Stomach smooth muscle (tissue), 2 donors: ENCODE measurements at regions not wholly inside any gene's neighbourhood (a gene's known extent, or its start where the extent isn't known, plus 50 kb on each side); places are given as distances from the start of the nearest gene placed in this dataset.

Experiments
- H3K27ac ChIP-seq: one replicate; pipeline ENCODE4 v1.7.0; 2013; ENCODE audit warnings: mild to moderate bottlenecking, low read length, inconsistent platforms
- H3K27me3 ChIP-seq, 2 donors: one replicate each; pipeline ENCODE4 v1.7.0; 2013; ENCODE audit warnings: low read length in 2 of 2; ENCODE audit not compliant: insufficient read depth in 2 of 2, control insufficient read depth in 1 of 2
- H3K36me3 ChIP-seq, 2 donors: one replicate each; pipeline ENCODE4 v1.7.0; 2013; ENCODE audit warnings: low read length in 2 of 2; ENCODE audit not compliant: control insufficient read depth in 2 of 2, insufficient read depth in 2 of 2
- H3K4me1 ChIP-seq: one replicate; pipeline ENCODE4 v1.7.0; 2013; ENCODE audit warnings: low read length; ENCODE audit not compliant: control insufficient read depth, insufficient read depth
- H3K4me3 ChIP-seq, 2 donors: one replicate each; pipeline ENCODE4 v1.7.0; 2013; ENCODE audit warnings: low read length in 2 of 2
- H3K9ac ChIP-seq, 2 donors: one replicate each; pipeline ENCODE4 v1.7.0; 2013; ENCODE audit warnings: low read length in 2 of 2, mild to moderate bottlenecking in 1 of 2
- H3K9me3 ChIP-seq, 2 donors: one replicate each; pipeline ENCODE4 v1.7.0; 2013; ENCODE audit warnings: low read length in 2 of 2; ENCODE audit not compliant: control insufficient read depth in 2 of 2
- donor health status: healthy.
- donor health status: Pancreatic carcinoma.

- Histone ChIP-seq H3K27ac (no peak overlapping the region), H3K9me3 (peaks cover 0 to 3% of the 10 kb centered on the region in 2 donors), H3K4me3 (no peak overlapping the region), H3K9ac (no peak overlapping the region), H3K27me3 (peaks cover 0 to 2% of the 10 kb centered on the region in 2 donors), H3K36me3 (no peaks in the 10 kb centered on the region), H3K4me1 (peaks cover 39% of the 10 kb centered on the region)
These were observed 160.9 kb downstream of the HSD17B3 start for GRCh38 chr9:96141128-96141474.

- H3K27ac ChIP-seq, result peak overlapping the region; percentile 58
- peaks cover 0 to 3% of the 10 kb centered on the region in 2 donors for H3K9me3 ChIP-seq
- no peaks in the 10 kb centered on the region for H3K36me3 ChIP-seq
- peaks cover 39% of the 10 kb centered on the region for H3K4me1 ChIP-seq
- peak overlapping the region in 1 of 2 donors; percentile 52 for H3K4me3 ChIP-seq
- H3K9ac ChIP-seq, result peak overlapping the region in 1 of 2 donors; percentile 12
- H3K27me3 ChIP-seq, result peaks cover 0 to 2% of the 10 kb centered on the region in 2 donors
These were observed 161.5 kb downstream of the HSD17B3 start for GRCh38 chr9:96140296-96141127.

GRCh38 chr9:96139592-96140295 lies 162.2 kb downstream of the HSD17B3 start:
- peaks cover 39% of the 10 kb centered on the region for H3K4me1 ChIP-seq
- peak overlapping the region; percentile 44 to 52 for H3K4me3 ChIP-seq
- H3K36me3 ChIP-seq, result no peaks in the 10 kb centered on the region
- H3K27me3 ChIP-seq, result peaks cover 0 to 2% of the 10 kb centered on the region in 2 donors
- H3K27ac ChIP-seq, result peak overlapping the region; percentile 58
- H3K9me3 ChIP-seq, result peaks cover 0 to 3% of the 10 kb centered on the region in 2 donors
- H3K9ac ChIP-seq, result peak overlapping the region in 1 of 2 donors; percentile 12

- H3K4me3 ChIP-seq, result no peak overlapping the region
- H3K27me3 ChIP-seq, result peaks cover 0 to 2% of the 10 kb centered on the region in 2 donors
- peaks cover 0 to 3% of the 10 kb centered on the region in 2 donors for H3K9me3 ChIP-seq
- peaks cover 39% of the 10 kb centered on the region for H3K4me1 ChIP-seq
- peak overlapping the region; percentile 81 for H3K27ac ChIP-seq
- H3K9ac ChIP-seq, result no peak overlapping the region
- H3K36me3 ChIP-seq, result no peaks in the 10 kb centered on the region
These were observed 163.4 kb downstream of the HSD17B3 start for GRCh38 chr9:96138616-96139015.

GRCh38 chr9:96137671-96138429 lies 164.1 kb downstream of the HSD17B3 start:
- no peaks in the 10 kb centered on the region for H3K36me3 ChIP-seq
- H3K4me1 ChIP-seq, result peaks cover 39% of the 10 kb centered on the region
- peak overlapping the region; percentile 51 to 65 for H3K4me3 ChIP-seq
- H3K9ac ChIP-seq, result peak overlapping the region; percentile 51 to 52
- H3K9me3 ChIP-seq, result peaks cover 0 to 3% of the 10 kb centered on the region in 2 donors
- peak overlapping the region; percentile 81 for H3K27ac ChIP-seq
- H3K27me3 ChIP-seq, result peaks cover 0 to 2% of the 10 kb centered on the region in 2 donors

GRCh38 chr9:96136992-96137670 lies 164.8 kb downstream of the HSD17B3 start:
- peak overlapping the region; percentile 51 to 52 for H3K9ac ChIP-seq
- H3K4me1 ChIP-seq, result peaks cover 39% of the 10 kb centered on the region
- peaks cover 0 to 3% of the 10 kb centered on the region in 2 donors for H3K9me3 ChIP-seq
- peaks cover 0 to 2% of the 10 kb centered on the region in 2 donors for H3K27me3 ChIP-seq
- no peaks in the 10 kb centered on the region for H3K36me3 ChIP-seq
- H3K4me3 ChIP-seq, result peak overlapping the region; percentile 51 to 65
- peak overlapping the region; percentile 81 for H3K27ac ChIP-seq

- Histone ChIP-seq H3K4me3 (no peak overlapping the region), H3K4me1 (peaks cover 35% of the 10 kb centered on the region), H3K27ac (no peak overlapping the region), H3K36me3 (no peaks in the 10 kb centered on the region), H3K27me3 (peaks cover 0 to 2% of the 10 kb centered on the region in 2 donors), H3K9me3 (peaks cover 0 to 3% of the 10 kb centered on the region in 2 donors), H3K9ac (no peak overlapping the region)
These were observed 166.2 kb downstream of the HSD17B3 start for GRCh38 chr9:96135753-96136290.

- peaks cover 0 to 2% of the 10 kb centered on the region in 2 donors for H3K27me3 ChIP-seq
These were observed 166.8 kb downstream of the HSD17B3 start for GRCh38 chr9:96135076-96135752.

GRCh38 chr9:96133321-96134021 lies 168.5 kb downstream of the HSD17B3 start:
- Histone ChIP-seq H3K4me1 (peaks cover 13% of the 10 kb centered on the region), H3K27me3 (peaks cover 0 to 2% of the 10 kb centered on the region in 2 donors), H3K9ac (no peak overlapping the region), H3K27ac (no peak overlapping the region), H3K36me3 (no peaks in the 10 kb centered on the region), H3K9me3 (peaks cover 0 to 3% of the 10 kb centered on the region in 2 donors), H3K4me3 (no peak overlapping the region)

More at GRCh38 chr9:96135076-96135752, 166.8 kb downstream of the HSD17B3 start:
- Histone ChIP-seq H3K4me1 (peaks cover 29% of the 10 kb centered on the region), H3K4me3 (no peak overlapping the region), H3K36me3 (no peaks in the 10 kb centered on the region), H3K9ac (no peak overlapping the region), H3K27ac (no peak overlapping the region), H3K9me3 (peaks cover 0 to 3% of the 10 kb centered on the region in 2 donors)
